HG03066 (cell line): ENCODE measurements at regions not wholly inside any gene's neighbourhood (a gene's known extent, or its start where the extent isn't known, plus 50 kb on each side); places are given as distances from the start of the nearest gene placed in this dataset.

Source experiments
- ATAC-seq: cut with Tn5 transposase; IDR thresholded peaks from one replicate; pipeline ENCODE4 v1.9.1; 2021; ENCODE audit warnings: low read depth; ENCODE audit not compliant: unreplicated experiment

DNA sequence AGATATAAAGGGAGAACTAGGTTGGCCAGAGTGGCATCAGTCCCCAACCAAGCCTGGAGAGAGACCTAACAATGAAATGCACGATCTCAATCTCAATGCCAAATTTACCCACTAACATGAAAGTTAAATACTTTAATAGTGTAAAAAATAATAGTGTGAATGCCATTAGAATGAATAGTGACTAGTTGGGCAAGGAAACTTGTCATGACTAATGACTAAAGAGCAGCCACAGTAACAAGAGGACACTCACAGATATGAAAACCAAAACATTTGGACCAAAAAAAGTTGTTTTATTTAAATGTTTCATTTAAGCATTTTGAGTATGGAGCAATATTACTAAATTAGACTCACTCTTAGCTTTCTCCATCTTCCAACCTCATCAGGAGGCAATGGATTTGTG is 1853.8 kb downstream of the EFNA5 start:
- no peak for ATAC-seq

DNA sequence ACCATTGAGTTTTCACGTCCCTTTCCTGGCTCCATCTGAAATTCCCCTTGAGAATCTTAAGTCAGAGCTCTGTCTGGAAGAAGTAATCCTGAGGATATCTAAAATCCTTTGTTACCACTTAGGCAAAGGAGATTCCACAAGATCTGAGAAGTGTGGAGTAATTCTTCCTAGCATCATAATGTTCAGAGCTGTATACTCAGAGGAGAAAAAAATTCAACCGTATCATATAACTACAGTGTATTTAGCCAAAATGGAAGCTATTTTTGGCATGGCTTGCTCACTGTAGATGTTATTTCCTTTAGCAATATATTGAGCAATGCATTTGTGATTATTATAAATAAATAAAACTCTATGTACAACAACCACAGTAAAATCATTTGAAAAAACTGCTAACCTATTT is 1858.4 kb downstream of the EFNA5 start:
- no peak for ATAC-seq

DNA sequence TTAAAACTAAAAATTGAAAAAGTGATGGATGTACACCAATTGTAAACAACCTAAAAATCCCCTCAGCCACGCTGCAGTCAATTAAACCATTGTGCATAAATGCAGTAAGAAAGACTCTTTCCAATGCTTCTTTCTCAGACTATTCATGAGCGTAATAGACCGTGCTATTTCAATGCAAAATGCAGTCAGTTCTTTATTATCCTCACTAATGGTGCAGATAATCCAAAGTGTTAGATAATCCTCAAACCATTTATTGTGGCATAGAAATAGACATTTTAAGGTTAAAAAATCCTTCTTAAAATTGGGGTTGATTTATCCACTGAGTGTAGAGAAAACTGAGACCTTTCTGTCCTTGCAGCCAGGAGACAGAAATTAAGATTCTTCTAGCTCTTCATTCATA is 1862.8 kb downstream of the EFNA5 start:
- ATAC-seq: no peak

DNA sequence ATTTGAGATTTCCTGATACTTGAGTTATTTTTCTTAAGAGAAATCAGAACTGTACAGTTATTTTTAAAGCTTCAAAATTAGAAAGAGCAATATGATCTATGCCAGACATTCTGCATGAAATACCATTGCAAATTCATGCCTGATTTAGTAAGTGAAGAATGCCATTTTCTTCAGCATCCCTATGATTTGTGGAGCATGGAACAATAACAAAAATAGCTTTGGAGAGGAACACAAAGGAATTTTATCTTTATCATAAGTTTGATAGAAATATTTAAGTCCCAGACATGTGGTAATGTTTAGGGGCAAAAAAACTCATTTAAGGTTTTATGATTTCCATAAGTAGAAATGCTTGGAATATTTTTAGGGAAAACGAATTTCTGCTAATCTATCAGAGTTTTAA is 1863.4 kb downstream of the EFNA5 start:
- ATAC-seq: no peak

DNA sequence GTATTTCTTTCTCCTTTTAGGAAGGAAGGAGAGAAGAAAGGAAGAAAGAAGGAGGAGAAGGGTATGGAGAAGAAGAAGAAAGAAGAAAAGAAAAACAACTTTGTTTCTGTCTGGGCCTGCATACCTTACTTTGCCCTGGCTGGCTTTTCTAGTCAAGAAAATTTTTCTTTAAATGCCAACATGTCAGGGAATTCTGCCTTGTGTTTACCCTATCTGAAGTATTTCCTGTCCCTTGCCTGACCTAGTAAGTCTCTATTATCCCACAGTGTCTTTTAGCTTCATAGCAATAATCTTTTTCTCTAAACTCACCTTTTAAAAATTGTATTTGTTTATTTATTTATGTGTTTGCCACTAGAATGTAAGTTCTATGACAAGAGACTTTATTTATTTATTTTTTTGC is 1864.1 kb downstream of the EFNA5 start:
- no peak for ATAC-seq

DNA sequence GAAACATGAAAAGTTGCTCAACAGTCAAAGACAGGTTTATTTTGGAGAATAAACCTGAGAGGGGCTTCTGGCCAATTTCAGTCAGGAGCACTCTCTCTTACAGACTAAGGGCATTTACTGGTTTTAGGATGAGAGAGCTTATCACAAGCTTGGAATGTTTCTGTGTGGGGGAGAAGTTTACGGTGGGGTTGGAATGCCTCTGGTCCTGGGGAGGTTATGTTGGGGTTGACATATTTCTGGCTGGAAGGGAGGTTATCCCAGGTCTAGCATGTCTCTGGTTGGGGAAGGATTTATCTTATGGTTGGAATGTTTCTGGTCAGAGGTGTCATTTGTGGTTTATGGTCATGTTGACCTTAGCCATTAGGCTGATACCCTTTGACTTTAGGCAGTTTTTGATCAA is 1867.3 kb downstream of the EFNA5 start:
- ATAC-seq: no peak

DNA sequence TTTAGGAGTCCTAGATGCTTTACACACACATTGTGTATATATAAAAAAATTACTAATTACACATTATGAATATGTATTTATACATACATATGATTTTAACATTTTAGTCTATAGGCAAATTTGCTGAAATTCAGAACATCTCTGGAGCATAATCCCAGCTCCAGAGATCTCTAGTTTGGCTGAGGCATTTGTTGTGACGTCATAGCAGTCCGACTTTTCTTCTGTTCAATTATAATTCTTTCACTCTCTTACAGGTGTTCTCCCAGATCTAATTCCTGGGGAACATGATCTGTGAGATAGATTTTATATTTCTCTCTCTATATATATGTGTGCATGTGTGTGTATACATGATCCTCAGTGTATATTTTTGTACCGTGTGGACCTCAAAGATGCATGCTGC is 1876.2 kb downstream of the EFNA5 start:
- ATAC-seq: no peak

DNA sequence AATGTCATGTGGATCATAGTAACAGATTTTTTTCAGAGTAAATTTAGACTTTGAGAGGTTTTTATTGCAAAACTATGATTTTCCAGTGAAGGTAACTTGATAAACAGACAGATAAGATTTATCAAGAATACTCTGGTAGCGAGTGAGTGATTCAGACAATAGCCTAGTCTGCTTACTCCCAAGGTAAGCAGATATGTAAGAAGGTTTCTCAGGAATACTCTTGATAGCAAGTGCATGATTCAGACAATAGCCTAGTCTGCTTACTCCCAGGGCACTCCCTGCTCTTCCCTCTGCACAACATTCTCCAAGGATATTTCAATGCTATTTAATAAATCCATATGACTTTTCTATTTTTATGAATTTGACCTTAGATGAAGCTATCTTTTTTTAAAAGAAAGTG is 1881.5 kb downstream of the EFNA5 start:
- no peak for ATAC-seq

DNA sequence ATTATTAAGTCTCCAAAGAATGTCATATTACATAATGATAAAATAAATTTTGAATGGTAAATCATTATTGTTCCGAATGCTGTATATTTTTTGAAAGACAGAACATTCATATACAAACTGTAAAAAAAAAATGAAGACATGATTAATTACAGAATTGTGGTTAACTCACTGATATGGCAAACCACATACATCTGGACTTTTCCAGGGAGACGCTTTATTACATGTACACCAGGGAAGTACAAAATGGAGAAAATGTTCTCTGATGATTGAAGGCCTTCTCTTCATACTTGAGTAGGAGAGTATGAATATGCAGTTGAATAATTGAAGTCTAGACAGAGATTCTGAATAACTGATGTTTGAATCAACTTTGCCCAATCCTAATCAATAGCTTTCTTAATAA is 1886.9 kb downstream of the EFNA5 start:
- no peak for ATAC-seq

DNA sequence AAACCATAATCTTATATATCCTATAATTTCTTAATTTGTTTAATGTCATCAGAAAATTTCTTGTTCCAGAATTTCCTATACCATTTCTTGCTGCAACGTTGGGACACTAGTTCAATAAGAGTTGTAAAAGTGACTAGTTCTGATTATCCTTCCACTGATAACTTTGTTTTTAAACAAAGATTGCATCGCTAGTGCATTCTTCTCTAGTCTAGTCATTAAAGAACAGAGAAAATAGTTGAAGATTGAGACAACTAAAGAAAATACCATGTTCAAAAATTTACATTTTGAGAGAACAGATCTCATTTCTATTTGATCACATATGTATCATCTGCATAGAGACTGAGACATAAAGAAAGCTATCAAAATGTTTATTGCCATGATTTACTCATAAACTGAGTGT is 1888.2 kb downstream of the EFNA5 start:
- ATAC-seq: no peak

DNA sequence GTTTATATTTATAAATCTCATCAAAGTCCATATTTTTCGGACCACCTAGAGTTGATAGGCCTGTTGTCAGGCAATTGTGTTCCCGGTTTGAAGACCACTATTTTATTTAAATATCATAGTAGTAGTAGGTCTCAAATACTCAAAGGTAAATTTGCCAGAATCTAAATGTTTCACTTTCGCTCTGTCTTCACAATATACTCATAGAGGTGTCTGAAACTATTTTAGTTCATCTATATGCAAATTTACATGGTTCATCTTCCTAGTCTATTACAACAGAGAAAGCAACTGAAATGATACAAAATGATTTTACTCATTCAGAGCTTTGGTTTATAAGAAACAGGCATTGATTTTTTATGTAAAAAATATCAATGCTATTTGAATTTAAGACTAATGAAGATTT is 1897.5 kb downstream of the EFNA5 start:
- ATAC-seq: no peak

DNA sequence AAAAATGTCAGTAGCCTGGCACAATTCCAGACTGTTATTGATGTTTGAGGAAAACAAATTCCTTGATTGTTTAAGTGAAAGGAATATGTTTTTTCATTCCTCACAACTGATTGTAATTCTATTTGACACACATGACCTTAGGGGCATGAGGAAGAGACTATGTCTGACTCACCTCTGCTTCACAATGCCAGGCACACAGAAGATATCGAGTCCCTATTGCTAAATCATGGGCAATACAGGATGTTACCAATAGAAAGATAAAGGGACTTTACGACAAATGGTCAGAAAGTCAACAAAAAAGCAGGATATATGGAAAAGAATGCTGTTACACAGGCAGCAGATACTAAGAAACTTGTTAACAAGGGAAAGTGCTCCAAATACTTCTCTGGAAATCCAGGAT is 1903.5 kb downstream of the EFNA5 start:
- ATAC-seq: no peak

DNA sequence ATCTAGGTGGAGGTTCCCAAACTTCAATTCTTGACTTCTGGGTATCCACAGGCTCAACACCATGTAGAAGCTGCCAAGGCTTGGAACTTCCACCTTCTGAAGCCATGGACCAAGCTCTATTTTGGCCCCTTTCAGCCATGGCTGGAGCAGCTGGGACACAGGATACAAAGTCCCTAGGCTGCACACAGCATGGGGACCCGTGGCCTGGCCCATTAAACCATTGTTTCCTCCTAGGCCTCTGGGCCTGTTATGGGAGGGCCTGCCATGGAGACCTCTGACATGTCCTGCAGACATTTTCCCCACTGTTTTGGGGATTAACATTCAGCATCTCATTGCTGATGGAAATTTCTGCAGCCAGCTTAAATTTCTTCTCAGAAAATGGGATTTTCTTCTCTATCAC is 1908.0 kb downstream of the EFNA5 start:
- no peak for ATAC-seq

DNA sequence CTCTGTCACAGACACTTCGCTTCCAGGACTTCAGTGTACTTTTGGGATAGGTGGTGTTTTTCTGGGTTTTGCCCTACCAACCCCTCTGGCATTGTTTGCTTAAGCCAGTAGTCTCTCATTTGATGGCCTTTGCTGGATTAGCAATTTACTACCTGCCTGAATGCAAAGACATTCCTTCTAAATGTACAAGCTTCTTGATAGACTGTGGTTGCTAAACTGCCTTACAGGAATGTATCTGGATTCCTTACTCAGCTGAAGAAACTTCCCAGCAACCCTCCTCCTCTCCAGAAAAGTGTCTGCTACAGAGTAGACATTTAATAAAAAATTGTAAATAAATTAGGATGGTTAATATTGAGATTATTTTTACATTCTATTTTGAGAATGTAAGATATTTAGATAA is 1916.7 kb downstream of the EFNA5 start:
- no peak for ATAC-seq

DNA sequence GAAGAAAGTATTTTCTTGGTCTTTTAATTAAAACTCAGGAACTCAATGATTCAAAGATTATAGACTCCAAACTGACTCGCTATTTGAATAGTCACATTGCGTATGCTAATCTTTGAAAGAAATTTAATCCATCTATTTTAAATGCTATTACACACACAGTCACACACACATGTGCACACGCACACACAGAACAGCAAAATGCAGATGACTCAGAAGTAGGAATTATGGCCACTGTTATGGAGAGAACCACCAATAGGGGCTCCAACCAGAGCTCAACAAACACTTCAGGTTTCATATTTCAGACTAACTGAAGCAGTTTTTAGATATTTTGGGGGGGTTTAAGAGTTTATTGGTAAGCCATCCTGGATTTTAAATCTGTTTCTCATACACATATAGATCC is 1917.9 kb downstream of the EFNA5 start:
- ATAC-seq: no peak

DNA sequence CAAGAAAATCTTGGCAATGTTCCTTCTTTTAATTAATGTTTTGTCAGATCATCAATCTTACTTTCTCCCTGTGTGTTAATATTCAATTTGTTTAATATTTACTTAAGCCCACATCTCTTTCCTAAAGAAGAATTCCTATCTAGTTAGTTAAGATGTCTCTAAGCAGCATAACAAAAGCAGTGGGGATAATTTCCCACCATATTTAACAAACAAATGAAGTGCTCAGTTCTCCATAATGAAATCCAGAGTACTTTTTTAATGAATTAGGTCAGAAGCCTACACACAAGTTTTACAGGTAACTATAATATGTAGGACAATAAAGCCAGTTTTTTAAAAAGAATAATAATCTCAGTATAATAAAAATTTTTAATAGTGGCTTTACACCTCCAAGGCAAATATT is 1918.8 kb downstream of the EFNA5 start:
- ATAC-seq: no peak

DNA sequence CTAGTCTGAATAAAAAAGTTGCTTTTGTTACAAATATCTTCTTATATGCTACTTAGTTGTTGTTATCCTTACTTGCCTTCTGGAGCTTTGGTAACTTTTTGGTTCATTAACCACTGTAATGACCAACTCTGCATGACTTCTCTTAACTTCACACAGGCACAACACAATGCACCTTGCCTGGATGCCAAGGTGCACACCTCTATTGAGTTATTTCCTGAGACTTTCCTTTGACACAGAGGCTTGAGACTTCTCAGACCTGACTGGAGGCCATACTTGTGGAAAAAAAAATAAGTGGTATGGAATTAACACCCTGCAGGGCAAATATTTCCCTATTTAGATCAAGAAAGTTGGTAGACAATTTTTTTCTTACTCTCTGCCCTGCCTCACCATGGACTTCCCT is 1925.6 kb downstream of the EFNA5 start:
- ATAC-seq: no peak

DNA sequence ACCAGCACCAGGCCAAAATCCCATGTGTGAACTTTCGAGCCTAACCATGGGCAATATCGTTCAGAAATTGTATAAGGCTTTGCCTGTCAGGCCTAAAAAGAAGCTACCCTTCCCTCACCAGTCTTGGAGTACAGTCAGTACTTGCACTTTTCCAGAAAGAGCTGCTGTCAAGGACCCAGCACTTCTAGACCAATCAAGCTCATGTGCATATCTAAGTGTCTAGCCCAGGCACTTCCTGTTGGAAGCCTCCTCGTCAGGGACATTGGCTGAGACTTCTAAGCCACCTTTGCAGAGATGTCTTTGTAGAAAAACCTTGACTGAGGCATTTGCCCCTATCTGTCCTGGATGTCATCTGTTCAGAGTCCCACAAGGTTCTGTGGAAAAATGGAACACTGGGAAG is 1930.5 kb downstream of the EFNA5 start:
- ATAC-seq: no peak

DNA sequence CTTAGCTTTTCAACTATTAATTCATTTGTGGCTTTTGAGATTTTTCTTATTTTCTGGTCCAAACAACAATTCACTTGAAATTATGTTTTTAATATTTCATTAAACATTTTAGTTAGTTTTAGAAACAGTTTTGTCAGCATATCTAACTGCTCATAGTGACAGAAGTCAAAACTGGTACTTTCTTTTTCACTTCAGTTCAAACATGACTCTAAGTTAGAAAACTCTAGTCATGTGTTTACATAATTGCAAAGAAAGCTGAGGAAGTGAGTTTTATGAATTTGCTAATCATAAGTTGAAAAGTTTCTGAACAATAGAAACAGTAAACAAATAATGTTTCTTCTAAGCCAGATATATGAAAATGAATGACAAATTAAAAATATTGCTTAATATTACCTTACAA is 1931.0 kb downstream of the EFNA5 start:
- ATAC-seq: no peak

DNA sequence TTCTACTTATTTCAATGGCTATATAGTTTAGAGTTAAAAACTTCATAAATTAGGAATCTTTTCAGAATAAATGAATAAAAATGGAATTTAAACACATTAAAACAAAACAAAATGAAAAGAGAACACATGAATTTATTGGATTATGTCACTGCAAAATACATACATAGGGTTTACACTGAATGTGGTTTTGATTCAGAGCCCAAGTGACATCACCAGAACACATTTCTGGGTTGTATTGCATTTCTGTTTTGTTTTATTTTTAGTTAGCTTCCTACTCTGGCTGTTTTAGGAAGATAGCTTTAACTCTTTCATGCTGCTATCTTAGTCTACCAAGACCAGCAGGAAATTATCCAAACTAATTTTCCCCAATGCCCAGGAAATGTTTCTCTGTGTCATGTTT is 1935.0 kb downstream of the EFNA5 start:
- no peak for ATAC-seq

DNA sequence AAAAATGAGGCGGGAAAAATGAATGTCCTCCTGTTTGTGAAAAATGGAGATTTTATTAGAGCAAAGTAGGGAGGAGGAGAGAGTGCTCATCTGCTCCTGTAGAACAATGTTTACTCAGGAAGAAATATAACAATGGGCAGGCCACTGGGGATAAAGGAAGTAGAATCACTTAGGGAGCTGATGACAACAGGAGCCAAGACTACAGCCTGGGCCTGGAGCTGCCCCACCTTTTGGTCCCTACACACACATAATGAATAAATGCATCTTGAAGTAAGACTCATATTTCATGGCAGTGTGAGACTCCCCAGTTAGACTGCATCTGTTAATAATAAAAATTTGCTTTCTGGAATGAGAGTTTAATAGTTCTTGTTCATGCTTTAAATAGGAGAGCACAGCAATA is 1939.8 kb downstream of the EFNA5 start:
- no peak for ATAC-seq

DNA sequence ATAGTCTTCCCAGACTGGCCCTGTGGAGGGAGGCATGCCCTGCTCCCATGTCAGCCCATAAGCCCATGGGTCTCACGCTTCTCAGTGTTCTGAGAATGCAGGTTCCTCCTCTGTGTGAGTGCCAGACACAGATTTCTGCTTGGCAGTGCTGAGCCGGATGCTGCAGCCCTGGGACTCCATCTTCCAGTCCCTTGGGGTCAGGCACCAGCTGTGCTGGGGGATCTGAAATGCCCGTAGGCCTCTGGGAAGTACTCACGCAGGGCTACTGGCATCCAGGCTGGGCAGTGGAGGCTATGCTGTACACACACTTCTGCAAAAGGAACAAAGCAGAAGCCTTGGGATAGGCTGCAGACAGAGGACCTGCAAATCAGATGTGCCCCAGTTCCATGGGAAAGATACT is 1944.6 kb downstream of the EFNA5 start:
- ATAC-seq: no peak

DNA sequence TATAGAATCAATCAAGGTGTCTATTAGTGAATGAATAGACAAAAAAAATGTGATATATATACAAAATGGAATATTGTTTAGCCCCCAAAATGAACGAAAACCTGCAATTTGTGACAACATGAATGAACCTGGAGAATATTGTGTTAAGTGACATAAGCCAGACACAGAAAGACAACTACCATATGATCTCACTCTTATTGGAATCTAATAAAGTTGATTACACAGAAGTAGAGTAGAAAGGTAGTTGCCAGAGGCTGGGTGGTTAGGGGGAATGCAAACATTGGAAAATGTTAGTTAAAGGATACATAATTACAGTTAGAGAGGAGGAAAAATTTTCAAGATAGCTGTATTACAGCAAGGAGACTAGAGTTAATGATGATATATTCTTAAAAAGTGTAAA is 1962.3 kb downstream of the EFNA5 start:
- ATAC-seq: no peak

DNA sequence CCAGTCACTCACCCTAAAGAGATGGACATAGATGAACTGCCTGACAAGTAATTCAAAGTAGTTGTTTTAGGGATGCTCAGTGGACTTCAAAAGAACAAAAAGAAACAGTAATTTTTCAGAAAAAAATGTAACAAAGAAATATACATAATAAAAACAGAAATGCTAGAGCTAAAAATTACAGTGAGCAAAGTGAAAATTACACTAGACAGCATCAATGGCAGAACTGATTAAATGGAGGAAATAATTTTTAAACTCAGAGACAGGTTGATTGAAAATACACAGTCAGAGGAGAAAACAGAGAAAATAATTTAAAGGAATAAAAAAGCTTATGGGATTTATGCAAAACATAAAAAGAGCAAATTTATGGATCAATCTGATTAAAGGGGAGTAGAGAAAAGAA is 1968.4 kb downstream of the EFNA5 start:
- ATAC-seq: no peak
